CMK (cell line): ENCODE measurements at regions not wholly inside any gene's neighbourhood (a gene's known extent, or its start where the extent isn't known, plus 50 kb on each side); places are given as distances from the start of the nearest gene placed in this dataset.
"Not testable (repeated sequence)": the region's sequence is repeated elsewhere in the genome, so short reads cannot be mapped to it uniquely, and the experiment has no call there.

Source experiments
- DNase-seq: peaks from one replicate; pipeline ENCODE4 v3.0.0-alpha.2; 2010; ENCODE audit warnings: low read depth

DNA sequence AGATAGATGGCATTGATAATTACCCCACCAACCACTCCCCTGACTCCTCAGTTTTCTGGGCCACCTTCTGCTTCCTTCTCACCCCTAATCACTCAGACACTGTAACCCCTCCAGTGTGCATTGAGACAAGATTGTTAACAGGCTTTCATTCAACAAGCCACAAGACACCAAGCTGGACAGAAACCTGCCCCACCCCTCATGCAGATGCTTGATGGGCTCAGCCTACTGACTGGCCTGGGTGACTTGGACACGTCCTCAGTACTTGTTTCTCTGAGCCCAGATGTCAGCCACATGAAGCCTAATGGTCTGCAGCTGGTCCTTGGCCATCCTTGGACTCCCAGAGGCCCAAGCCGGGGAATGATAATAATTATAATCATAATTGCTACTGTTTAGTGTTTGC is 71.4 kb upstream of the SMIM23 start:
- no peak for DNase-seq

- DNase-seq: no peak
Observed at GRCh38 chr5:171714851-171715250, 70.8 kb upstream of the SMIM23 start.

DNA sequence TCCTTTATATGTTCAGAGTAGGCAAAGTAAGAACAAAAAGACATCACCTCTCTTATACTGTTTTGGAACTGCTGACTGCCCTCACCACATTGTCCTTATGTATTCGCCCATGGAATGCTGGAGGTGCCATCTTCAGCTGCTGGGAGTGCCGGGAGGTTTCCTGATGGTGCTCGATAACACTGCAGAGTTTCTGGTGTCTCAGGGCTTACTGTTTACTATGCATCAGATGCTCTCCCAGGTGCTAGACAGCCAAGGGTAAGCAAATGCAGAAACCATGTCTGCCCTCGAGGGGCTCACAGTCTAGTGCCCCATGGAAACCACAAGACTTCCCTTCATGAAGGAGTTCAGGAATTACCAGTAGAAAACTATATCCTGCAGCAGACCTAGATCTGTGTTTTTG is 70.1 kb upstream of the SMIM23 start:
- DNase-seq: no peak

DNA sequence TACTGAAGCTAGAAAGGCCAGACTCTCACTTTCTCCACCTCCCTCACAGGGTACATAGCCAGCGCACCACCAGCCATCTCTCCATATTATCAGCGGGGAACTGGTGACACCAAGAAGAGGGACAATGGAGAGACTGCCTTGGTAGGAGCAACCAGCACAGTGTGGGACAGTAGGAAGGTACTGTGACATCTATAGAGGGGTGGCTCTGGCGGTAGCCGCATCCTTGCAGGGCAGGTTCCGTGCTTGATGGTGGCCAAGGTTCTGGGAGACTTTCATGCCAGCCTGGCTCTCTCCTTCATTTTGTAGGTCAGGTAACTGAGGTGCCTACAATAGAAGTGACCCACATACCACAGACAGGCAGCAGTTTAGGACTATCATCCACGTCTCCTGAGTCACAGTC is 65.5 kb upstream of the SMIM23 start:
- DNase-seq: no peak

DNA sequence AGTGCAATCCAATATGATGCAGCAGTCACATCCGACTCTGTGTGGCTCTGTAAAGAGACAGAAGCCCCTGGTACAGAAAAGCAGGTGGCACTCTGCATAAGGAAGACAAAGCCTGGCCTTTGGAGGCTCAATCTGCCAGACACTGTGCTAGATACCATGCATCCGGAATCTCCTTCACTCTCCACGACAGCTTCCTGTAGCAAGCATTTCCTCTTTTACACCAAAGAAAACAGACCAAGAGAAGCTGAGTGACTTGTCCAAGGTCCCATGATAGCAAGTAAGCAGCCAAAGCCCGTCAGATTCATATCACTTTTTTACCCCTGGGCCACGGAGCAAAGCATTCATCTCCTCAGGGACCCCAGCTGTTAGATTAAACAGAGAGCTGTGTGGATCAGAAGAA is 64.2 kb upstream of the SMIM23 start:
- DNase-seq: peak; percentile 29

DNA sequence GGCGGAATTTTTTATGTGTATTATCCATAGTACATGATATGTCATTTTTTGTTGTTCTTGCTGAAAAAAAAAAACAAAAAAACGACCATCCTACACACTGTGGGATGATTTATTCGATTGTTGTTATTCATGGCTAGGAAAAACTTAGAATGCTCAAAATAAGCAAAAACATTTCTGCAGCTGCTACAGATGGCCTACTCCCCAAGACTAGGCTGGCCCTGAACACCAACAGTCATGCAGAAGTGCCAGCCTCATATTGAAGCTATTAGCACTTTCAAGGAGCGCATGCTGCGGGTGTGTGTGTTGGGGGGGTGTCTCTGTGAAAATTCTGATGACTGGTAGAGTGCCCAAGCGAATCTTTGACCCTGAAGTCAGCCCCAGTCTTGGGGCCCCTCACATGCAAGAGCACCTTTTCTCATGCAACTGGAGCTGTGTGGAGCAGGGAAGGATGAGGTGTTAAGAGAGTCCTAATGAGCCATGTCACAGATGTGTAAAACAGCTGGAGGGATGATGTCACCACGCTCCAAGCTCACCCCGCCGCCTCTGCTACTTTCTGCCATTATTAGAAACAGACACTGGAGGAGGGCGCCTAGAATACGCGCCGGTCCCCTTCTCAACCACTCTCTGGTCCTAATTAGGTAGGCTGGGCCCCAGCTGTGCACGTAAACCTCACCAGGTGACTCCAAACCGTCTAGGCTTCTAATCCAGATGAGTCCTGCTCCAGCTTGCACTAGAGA is 61.0 kb upstream of the SMIM23 start:
- no peak for DNase-seq

DNA sequence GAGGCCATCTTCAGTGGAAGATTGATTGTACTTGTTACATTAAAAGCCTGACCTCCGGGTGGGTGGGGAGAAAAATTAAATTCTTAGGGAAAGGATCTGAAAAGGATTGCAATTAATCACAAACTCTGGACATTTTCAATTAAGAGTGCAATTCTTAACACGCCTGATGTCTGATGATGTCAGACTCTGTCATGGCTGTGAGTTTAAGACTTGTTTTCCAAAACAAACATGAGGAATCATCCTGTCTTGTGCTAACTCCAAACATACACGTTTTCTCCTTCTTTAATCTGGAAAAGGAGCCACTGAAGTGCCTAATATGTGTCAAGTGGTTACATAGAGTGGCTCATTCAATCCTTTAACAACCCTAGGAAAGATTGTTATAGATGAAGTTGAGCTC is 60.4 kb upstream of the SMIM23 start:
- no peak for DNase-seq

- not testable (repeated sequence) for DNase-seq
Observed at GRCh38 chr5:171726819-171727218, 58.8 kb upstream of the SMIM23 start.

- no peak for DNase-seq
Observed at GRCh38 chr5:171728686-171729085, 56.9 kb upstream of the SMIM23 start.
